ENCODE measurements at regions not wholly inside any gene's neighbourhood (a gene's known extent, or its start where the extent isn't known, plus 50 kb on each side); places are given as distances from the start of the nearest gene placed in this dataset.

DNA sequence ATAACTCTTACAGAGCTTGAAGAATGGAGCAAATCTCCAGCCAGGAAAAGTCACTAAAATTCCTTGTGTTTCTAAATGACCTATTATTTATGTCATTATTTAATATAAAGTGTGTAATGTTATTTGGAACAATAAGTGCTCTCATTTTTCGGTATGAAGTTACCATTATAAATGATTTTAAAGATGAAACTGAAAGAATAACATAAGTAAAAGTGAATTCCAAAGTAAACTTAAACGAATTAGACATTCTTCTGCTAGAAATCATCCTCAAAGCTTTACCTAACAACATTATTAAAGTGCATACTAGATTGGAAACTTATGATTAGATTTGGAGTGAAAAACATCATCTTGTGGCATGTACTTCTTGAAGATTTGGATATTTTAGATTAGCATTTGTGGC, 897.2 kb upstream of the CDH2 start:
- H3K4me2 ChIP-seq (ENCODE audit: low read depth, low read length) = no peak overlapping the region
- H3K27me3 ChIP-seq (ENCODE audit: control insufficient read depth in 1 of 2, insufficient read depth in 2 of 2, low read length in 2 of 2) = no peaks in the 10 kb centered on the region
- no peaks in the 10 kb centered on the region for H3K79me2 ChIP-seq (ENCODE audit: insufficient read depth, low read length)
- H3K36me3 ChIP-seq (replicated peaks in 1 of 2; ENCODE audit: control insufficient read depth in 1 of 2, insufficient read depth in 2 of 2, low read length in 2 of 2) = no peaks in the 10 kb centered on the region
- H2AFZ ChIP-seq (ENCODE audit: low read length) = no peak overlapping the region
- no peak overlapping the region for H3K27ac ChIP-seq (ENCODE audit: extremely low read length, insufficient read depth, low read length)
- no peaks in the 10 kb centered on the region for H4K20me1 ChIP-seq (ENCODE audit: insufficient read depth, low read length)
- H3K4me1 ChIP-seq (ENCODE audit: insufficient read depth, low read length) = no peaks in the 10 kb centered on the region
- ChIA-PET CTCF (ENCODE audit: low intra/inter-chr PET ratio, low total read pairs) (no interaction called here), POLR2A (no interaction called here)
- no peak overlapping the region for H3K4me3 ChIP-seq (replicated peaks in 1 of 3; ENCODE audit: insufficient read depth in 1 of 3, low read depth in 2 of 3, low read length in 3 of 3)
- no peak overlapping the region for H3K9ac ChIP-seq (ENCODE audit: insufficient read depth, low read depth, low read length)
- WGBS (ENCODE audit: low lambda C conversion rate) = 1% methylated on average over 2 of the region's 2 CpGs
- DNase-seq (ENCODE audit: low spot score) (no peak), ATAC-seq (no peak), FAIRE-seq (no peak)
- intact Hi-C loops (cut with micrococcal nuclease; ENCODE audit: unreplicated experiment) (no loop called here), in situ Hi-C loops (cut with HindIII; ENCODE audit: extremely low pct_ligation_motif_present, low pct_unique_long_range_greater_than_20kb) (no loop called here)
- H3K9me3 ChIP-seq (ENCODE audit: low read length) = no peaks in the 10 kb centered on the region
- no TSS peak for BruUV-seq (replicated peaks)
- TF ChIP-seq SP4 (CRISPR knock-in tag; IDR thresholded peaks at IDR 0.05) (no peak), ZNF780A (CRISPR knock-in tag; IDR thresholded peaks at IDR 0.05) (no peak), MEIS1 (CRISPR knock-in tag; IDR thresholded peaks at IDR 0.05; ENCODE audit: borderline replicate concordance) (no peak), KLF13 (CRISPR knock-in tag; IDR thresholded peaks at IDR 0.05) (no peak), REPIN1 (CRISPR knock-in tag; IDR thresholded peaks at IDR 0.05; ENCODE audit: borderline replicate concordance, low read depth) (no peak), SRSF4 (IDR thresholded peaks at IDR 0.05; ENCODE audit: low read depth, low read length, poor library complexity, severe bottlenecking) (no peak)
- TF ChIP-seq, protein P1, sequence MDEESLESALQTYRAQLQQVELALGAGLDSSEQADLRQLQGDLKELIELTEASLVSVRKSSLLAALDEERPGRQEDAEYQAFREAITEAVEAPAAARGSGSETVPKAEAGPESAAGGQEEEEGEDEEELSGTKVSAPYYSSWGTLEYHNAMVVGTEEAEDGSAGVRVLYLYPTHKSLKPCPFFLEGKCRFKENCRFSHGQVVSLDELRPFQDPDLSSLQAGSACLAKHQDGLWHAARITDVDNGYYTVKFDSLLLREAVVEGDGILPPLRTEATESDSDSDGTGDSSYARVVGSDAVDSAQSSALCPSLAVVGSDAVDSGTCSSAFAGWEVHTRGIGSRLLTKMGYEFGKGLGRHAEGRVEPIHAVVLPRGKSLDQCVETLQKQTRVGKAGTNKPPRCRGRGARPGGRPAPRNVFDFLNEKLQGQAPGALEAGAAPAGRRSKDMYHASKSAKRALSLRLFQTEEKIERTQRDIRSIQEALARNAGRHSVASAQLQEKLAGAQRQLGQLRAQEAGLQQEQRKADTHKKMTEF (CRISPR knock-in tag; IDR thresholded peaks at IDR 0.05) = no peak

DNA sequence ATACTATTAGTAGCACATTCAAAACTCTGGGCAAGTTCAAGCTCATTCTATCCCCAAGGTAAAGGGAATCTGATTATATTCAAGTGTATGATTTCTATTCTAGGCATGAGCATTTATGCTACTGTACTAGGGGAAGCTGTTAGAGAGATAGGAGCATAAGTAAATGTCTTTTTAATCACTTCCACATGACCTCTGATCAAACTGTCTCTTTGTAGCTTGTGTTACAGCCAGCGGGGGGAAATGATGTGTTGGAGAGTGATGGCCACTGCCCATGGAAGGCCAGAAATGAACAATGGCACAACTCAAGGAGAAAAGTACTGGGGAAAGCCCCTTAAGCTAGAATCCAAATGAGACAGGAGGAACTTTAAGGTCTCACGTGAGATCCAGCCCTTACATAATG, 894.9 kb upstream of the CDH2 start:
- FAIRE-seq (no peak), ATAC-seq (no peak), DNase-seq (ENCODE audit: low spot score) (no peak)
- Histone ChIP-seq H3K4me2 (ENCODE audit: low read depth, low read length) (no peak overlapping the region), H3K4me1 (ENCODE audit: insufficient read depth, low read length) (no peaks in the 10 kb centered on the region), H3K27ac (ENCODE audit: extremely low read length, insufficient read depth, low read length) (no peak overlapping the region), H3K4me3 (replicated peaks in 1 of 3; ENCODE audit: insufficient read depth in 1 of 3, low read depth in 2 of 3, low read length in 3 of 3) (no peak overlapping the region), H3K9me3 (ENCODE audit: low read length) (no peaks in the 10 kb centered on the region), H4K20me1 (ENCODE audit: insufficient read depth, low read length) (no peaks in the 10 kb centered on the region), H3K79me2 (ENCODE audit: insufficient read depth, low read length) (no peaks in the 10 kb centered on the region), H3K27me3 (ENCODE audit: control insufficient read depth in 1 of 2, insufficient read depth in 2 of 2, low read length in 2 of 2) (no peaks in the 10 kb centered on the region), H2AFZ (ENCODE audit: low read length) (no peak overlapping the region), H3K36me3 (replicated peaks in 1 of 2; ENCODE audit: control insufficient read depth in 1 of 2, insufficient read depth in 2 of 2, low read length in 2 of 2) (no peaks in the 10 kb centered on the region), H3K9ac (ENCODE audit: insufficient read depth, low read depth, low read length) (no peak overlapping the region)
- POLR2A ChIA-PET = no interaction called here
- intact Hi-C loops (cut with micrococcal nuclease; ENCODE audit: unreplicated experiment) (no loop called here), in situ Hi-C loops (cut with HindIII; ENCODE audit: extremely low pct_ligation_motif_present, low pct_unique_long_range_greater_than_20kb) (no loop called here)
- CTCF ChIA-PET (ENCODE audit: low intra/inter-chr PET ratio, low total read pairs) = no interaction called here
- 5% methylated on average over 2 of the region's 2 CpGs for WGBS (ENCODE audit: low lambda C conversion rate)
- no TSS peak for BruUV-seq (replicated peaks)
- TF ChIP-seq ZNF780A (CRISPR knock-in tag; IDR thresholded peaks at IDR 0.05) = no peak
- TF ChIP-seq NFE2L2 (IDR thresholded peaks at IDR 0.05; ENCODE audit: low read length) = no peak
- TF ChIP-seq, protein P2, sequence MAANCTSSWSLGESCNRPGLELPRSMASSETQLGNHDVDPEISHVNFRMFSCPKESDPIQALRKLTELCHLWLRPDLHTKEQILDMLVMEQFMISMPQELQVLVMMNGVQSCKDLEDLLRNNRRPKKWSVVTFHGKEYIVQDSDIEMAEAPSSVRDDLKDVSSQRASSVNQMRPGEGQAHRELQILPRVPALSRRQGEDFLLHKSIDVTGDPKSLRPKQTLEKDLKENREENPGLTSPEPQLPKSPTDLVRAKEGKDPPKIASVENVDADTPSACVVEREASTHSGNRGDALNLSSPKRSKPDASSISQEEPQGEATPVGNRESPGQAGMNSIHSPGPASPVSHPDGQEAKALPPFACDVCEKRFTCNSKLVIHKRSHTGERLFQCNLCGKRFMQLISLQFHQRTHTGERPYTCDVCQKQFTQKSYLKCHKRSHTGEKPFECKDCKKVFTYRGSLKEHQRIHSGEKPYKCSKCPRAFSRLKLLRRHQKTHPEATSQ (CRISPR knock-in tag; IDR thresholded peaks at IDR 0.05; ENCODE audit: borderline replicate concordance) = no peak
- no peak for TF ChIP-seq POLR2AphosphoS5 (IDR thresholded peaks at IDR 0.05; ENCODE audit: low read depth, low read length)
- TF ChIP-seq, protein P3, sequence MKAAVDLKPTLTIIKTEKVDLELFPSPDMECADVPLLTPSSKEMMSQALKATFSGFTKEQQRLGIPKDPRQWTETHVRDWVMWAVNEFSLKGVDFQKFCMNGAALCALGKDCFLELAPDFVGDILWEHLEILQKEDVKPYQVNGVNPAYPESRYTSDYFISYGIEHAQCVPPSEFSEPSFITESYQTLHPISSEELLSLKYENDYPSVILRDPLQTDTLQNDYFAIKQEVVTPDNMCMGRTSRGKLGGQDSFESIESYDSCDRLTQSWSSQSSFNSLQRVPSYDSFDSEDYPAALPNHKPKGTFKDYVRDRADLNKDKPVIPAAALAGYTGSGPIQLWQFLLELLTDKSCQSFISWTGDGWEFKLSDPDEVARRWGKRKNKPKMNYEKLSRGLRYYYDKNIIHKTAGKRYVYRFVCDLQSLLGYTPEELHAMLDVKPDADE (CRISPR knock-in tag; IDR thresholded peaks at IDR 0.05) = no peak
- TF ChIP-seq, protein P4, sequence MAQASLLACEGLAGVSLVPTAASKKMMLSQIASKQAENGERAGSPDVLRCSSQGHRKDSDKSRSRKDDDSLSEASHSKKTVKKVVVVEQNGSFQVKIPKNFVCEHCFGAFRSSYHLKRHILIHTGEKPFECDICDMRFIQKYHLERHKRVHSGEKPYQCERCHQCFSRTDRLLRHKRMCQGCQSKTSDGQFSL (CRISPR knock-in tag; IDR thresholded peaks at IDR 0.05) = no peak
- TF ChIP-seq ZNF816 (CRISPR knock-in tag; IDR thresholded peaks at IDR 0.05; ENCODE audit: borderline replicate concordance) = no peak
- TF ChIP-seq, protein P5, sequence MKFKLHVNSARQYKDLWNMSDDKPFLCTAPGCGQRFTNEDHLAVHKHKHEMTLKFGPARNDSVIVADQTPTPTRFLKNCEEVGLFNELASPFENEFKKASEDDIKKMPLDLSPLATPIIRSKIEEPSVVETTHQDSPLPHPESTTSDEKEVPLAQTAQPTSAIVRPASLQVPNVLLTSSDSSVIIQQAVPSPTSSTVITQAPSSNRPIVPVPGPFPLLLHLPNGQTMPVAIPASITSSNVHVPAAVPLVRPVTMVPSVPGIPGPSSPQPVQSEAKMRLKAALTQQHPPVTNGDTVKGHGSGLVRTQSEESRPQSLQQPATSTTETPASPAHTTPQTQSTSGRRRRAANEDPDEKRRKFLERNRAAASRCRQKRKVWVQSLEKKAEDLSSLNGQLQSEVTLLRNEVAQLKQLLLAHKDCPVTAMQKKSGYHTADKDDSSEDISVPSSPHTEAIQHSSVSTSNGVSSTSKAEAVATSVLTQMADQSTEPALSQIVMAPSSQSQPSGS (CRISPR knock-in tag; IDR thresholded peaks at IDR 0.05) = no peak
